ENCODE measurements at regions not wholly inside any gene's neighbourhood (a gene's known extent, or its start where the extent isn't known, plus 50 kb on each side); places are given as distances from the start of the nearest gene placed in this dataset.

GRCh38 chr6:47147175-47147727 lies 105.1 kb upstream of the ADGRF1 start:
- no peaks in the 10 kb centered on the region for H3K27me3 ChIP-seq
- H3K36me3 ChIP-seq: no peaks in the 10 kb centered on the region
- DNase-seq: no peak
- ATAC-seq: no peak
- H3K9me3 ChIP-seq: peaks cover 0 to 8% (median 0%) of the 10 kb centered on the region in 12 donors
- no peak overlapping the region for H3K4me3 ChIP-seq
- TF ChIP-seq, protein P1, sequence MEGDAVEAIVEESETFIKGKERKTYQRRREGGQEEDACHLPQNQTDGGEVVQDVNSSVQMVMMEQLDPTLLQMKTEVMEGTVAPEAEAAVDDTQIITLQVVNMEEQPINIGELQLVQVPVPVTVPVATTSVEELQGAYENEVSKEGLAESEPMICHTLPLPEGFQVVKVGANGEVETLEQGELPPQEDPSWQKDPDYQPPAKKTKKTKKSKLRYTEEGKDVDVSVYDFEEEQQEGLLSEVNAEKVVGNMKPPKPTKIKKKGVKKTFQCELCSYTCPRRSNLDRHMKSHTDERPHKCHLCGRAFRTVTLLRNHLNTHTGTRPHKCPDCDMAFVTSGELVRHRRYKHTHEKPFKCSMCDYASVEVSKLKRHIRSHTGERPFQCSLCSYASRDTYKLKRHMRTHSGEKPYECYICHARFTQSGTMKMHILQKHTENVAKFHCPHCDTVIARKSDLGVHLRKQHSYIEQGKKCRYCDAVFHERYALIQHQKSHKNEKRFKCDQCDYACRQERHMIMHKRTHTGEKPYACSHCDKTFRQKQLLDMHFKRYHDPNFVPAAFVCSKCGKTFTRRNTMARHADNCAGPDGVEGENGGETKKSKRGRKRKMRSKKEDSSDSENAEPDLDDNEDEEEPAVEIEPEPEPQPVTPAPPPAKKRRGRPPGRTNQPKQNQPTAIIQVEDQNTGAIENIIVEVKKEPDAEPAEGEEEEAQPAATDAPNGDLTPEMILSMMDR (IDR thresholded peaks at IDR 0.05): no peak
- no peak for TF ChIP-seq POLR2A (IDR thresholded peaks at IDR 0.05)
- peak overlapping the region in 6 of 12 donors; percentile 1 to 27 (median 10) for H3K27ac ChIP-seq
- intact Hi-C loops (cut with DNase I): no loop called here
- WGBS, 4 donors: 45 to 64% (median 60%) methylated on average over 5 of the region's 5 CpGs
- peaks cover 0 to 26% (median 6%) of the 10 kb centered on the region in 12 donors for H3K4me1 ChIP-seq

DNA sequence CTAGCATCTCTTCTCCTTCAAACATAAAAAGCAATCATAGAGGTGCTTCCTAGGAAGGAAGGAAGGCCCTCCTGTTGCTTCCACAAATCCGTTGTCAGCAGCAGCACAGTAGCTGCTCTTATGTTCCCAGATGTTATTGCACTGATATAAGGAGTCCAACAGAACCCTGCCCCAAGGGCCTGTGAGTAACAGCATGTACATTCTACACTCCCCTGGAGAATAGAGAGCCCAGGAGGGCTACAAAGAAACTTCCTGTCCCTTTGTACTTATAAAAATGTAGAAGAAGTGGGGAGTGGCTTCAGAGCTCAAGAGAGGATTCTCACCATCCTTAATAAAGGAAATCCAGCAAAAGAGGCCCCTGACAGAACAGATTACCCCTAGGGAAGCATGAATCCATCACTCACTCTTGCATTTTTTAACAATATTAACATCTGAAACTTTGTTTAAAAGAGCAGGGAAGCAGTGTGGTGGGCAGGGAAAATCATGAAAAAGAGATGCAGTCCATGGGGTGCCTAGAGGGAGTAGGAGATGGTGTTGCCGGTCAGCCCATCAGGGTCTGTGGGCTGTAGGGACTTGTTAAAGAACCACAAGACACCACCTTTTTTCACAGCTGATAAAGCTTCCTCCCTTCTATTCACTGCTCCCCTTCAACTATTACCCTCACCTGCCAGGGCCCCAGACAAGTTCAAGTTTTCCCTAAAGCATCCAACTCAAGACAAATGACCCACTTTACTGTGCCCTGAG lies 104.5 kb upstream of the ADGRF1 start:
- peaks cover 0 to 8% (median 0%) of the 10 kb centered on the region in 12 donors for H3K9me3 ChIP-seq
- DNase-seq (peak in 1 of 5 donors; percentile 35), ATAC-seq (peak in 3 of 4 donors; percentile 68 to 86 (median 71))
- 52 to 73% (median 61%) methylated on average over 2 of the region's 2 CpGs for WGBS, 4 donors
- peak overlapping the region in 6 of 12 donors; percentile 1 to 27 (median 10) for H3K27ac ChIP-seq
- no peak for TF ChIP-seq POLR2A (IDR thresholded peaks at IDR 0.05)
- TF ChIP-seq, protein P1 (IDR thresholded peaks at IDR 0.05): no peak
- no peaks in the 10 kb centered on the region for H3K36me3 ChIP-seq
- H3K27me3 ChIP-seq: no peaks in the 10 kb centered on the region
- peaks cover 0 to 26% (median 6%) of the 10 kb centered on the region in 12 donors for H3K4me1 ChIP-seq
- intact Hi-C loops (cut with DNase I): no loop called here
- H3K4me3 ChIP-seq: no peak overlapping the region

- no peak for DNase-seq
- Histone ChIP-seq H3K4me1 (peaks cover 0 to 26% (median 6%) of the 10 kb centered on the region in 12 donors), H3K27ac (peak overlapping the region in 2 of 12 donors; percentile 4 to 10), H3K9me3 (peaks cover 0 to 8% (median 0%) of the 10 kb centered on the region in 12 donors), H3K36me3 (no peaks in the 10 kb centered on the region), H3K4me3 (no peak overlapping the region), H3K27me3 (no peaks in the 10 kb centered on the region)
- intact Hi-C loops (cut with DNase I): no loop called here
- no peak for ATAC-seq
- TF ChIP-seq, protein P1 (IDR thresholded peaks at IDR 0.05): no peak
- no peak for TF ChIP-seq POLR2A (IDR thresholded peaks at IDR 0.05)
Observed at GRCh38 chr6:47145212-47145611, 103.1 kb upstream of the ADGRF1 start.

DNA sequence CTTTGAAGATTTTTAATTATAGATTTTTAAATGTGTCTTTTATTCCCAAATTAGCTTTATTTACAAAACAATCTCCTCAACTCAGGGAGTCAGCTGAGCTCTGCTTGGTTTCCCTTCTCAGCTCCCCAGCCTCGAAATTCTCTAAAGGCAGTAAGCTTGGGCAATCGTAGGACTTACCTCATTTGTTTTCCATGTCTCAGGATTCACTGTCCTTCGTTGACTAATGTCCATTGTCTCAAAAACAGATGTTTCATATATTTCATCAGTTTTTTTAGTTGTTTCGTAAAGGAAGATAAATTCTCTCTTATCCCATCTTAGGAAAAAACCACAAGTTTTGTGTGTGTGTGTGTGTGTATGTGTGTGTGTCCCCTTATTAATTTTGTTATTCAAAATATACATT lies 102.2 kb upstream of the ADGRF1 start:
- WGBS, 4 donors: 59 to 75% (median 68%) methylated on average over 4 of the region's 4 CpGs
- Histone ChIP-seq H3K4me1 (peaks cover 0 to 26% (median 6%) of the 10 kb centered on the region in 12 donors), H3K27me3 (no peaks in the 10 kb centered on the region), H3K36me3 (no peaks in the 10 kb centered on the region), H3K9me3 (peaks cover 0 to 8% (median 0%) of the 10 kb centered on the region in 12 donors), H3K4me3 (no peak overlapping the region), H3K27ac (peak overlapping the region in 1 of 12 donors; percentile 46)
- intact Hi-C loops (cut with DNase I): no loop called here
- DNase-seq (no peak), ATAC-seq (peak in 3 of 4 donors; percentile 60 to 89 (median 69))
- TF ChIP-seq, protein P1 (IDR thresholded peaks at IDR 0.05): no peak
- no peak for TF ChIP-seq POLR2A (IDR thresholded peaks at IDR 0.05)
